ENCODE measurements at regions not wholly inside any gene's neighbourhood (a gene's known extent, or its start where the extent isn't known, plus 50 kb on each side); places are given as distances from the start of the nearest gene placed in this dataset.

DNA sequence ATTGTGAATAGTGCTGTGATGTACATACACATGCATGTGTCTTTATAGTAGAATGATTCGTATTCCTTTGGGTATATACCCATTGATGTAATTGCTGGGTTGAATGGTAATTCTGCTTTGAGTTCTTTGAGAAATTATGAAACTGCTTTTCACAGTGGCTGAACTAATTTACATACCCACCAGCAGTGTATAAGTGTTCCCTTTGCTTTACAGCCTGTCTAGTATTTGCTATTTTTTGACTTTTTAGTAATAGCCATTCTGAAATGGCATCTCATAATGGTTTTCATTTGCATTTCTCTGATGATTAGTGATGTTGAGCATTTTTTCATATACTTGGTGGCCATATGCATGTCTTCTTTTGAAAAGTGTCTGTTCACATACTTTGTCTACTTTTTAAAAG, 54.5 kb upstream of the FAM78B start:
- intact Hi-C loops (cut with DNase I), result no loop called here
- no peaks in the 10 kb centered on the region for H3K4me1 ChIP-seq (ENCODE audit: control insufficient read depth in 2 of 3, insufficient read depth in 2 of 3, low read depth in 1 of 3, low read length in 3 of 3)

GRCh38 chr1:166233750-166234366, 67.1 kb upstream of the FAM78B start:
- Histone ChIP-seq H3K9ac (ENCODE audit: low read length in 3 of 3) (no peak overlapping the region), H3K27me3 (ENCODE audit: control insufficient read depth, insufficient read depth, low read length) (no peaks in the 10 kb centered on the region), H3K4me1 (ENCODE audit: control insufficient read depth in 2 of 3, insufficient read depth in 2 of 3, low read depth in 1 of 3, low read length in 3 of 3) (no peaks in the 10 kb centered on the region), H3K9me3 (ENCODE audit: control insufficient read depth in 2 of 3, insufficient read depth in 1 of 3, low read length in 3 of 3) (peaks cover 0 to 2% (median 0%) of the 10 kb centered on the region in 3 donors), H3K27ac (ENCODE audit: low read depth in 2 of 2, low read length in 2 of 2) (no peak overlapping the region), H3K4me3 (ENCODE audit: low read length in 3 of 3) (no peak overlapping the region), H3K36me3 (ENCODE audit: control insufficient read depth in 2 of 3, insufficient read depth in 3 of 3, low read length in 3 of 3) (no peaks in the 10 kb centered on the region)
- FAIRE-seq (no peak), DNase-seq (no peak)
- intact Hi-C loops (cut with DNase I), result no loop called here
- TF ChIP-seq, protein P1, sequence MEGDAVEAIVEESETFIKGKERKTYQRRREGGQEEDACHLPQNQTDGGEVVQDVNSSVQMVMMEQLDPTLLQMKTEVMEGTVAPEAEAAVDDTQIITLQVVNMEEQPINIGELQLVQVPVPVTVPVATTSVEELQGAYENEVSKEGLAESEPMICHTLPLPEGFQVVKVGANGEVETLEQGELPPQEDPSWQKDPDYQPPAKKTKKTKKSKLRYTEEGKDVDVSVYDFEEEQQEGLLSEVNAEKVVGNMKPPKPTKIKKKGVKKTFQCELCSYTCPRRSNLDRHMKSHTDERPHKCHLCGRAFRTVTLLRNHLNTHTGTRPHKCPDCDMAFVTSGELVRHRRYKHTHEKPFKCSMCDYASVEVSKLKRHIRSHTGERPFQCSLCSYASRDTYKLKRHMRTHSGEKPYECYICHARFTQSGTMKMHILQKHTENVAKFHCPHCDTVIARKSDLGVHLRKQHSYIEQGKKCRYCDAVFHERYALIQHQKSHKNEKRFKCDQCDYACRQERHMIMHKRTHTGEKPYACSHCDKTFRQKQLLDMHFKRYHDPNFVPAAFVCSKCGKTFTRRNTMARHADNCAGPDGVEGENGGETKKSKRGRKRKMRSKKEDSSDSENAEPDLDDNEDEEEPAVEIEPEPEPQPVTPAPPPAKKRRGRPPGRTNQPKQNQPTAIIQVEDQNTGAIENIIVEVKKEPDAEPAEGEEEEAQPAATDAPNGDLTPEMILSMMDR (IDR thresholded peaks at IDR 0.05; ENCODE audit: borderline replicate concordance, extremely low read depth, insufficient read depth), result no peak

More for the DNA sequence above, 54.5 kb upstream of the FAM78B start:
- FAIRE-seq, result no peak
- H3K4me3 ChIP-seq (ENCODE audit: low read length in 3 of 3), result no peak overlapping the region
- TF ChIP-seq, protein P1 (IDR thresholded peaks at IDR 0.05; ENCODE audit: borderline replicate concordance, extremely low read depth, insufficient read depth), result no peak
- no peak overlapping the region for H3K9ac ChIP-seq (ENCODE audit: low read length in 3 of 3)
- H3K27ac ChIP-seq (ENCODE audit: low read depth in 2 of 2, low read length in 2 of 2), result no peak overlapping the region
- H3K27me3 ChIP-seq (ENCODE audit: control insufficient read depth, insufficient read depth, low read length), result no peaks in the 10 kb centered on the region
- DNase-seq, result no peak
- H3K36me3 ChIP-seq (ENCODE audit: control insufficient read depth in 2 of 3, insufficient read depth in 3 of 3, low read length in 3 of 3), result no peaks in the 10 kb centered on the region
- H3K9me3 ChIP-seq (ENCODE audit: control insufficient read depth in 2 of 3, insufficient read depth in 1 of 3, low read length in 3 of 3), result peaks cover 0 to 10% (median 2%) of the 10 kb centered on the region in 3 donors

DNA sequence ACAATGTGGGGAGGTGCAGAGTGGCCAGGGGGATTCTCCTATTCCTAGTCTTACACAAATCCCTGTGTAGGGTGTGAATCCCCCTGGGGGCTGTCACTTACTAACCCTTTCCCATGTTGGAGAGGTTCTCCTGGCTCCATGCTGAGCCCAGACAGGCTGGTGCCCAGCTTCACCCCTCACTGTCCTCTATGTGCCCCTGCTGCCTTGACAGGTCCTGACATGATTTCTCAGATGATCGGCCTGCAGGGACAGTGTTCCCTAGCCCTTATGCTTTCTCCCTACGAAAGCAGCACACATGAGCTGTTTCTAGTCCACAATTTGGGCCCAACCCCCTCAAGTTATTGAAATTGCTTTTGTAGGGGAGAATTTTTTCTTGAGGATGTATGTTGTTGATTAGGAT, 68.9 kb upstream of the FAM78B start:
- H3K27ac ChIP-seq (ENCODE audit: low read depth in 2 of 2, low read length in 2 of 2), result no peak overlapping the region
- no peaks in the 10 kb centered on the region for H3K36me3 ChIP-seq (ENCODE audit: control insufficient read depth in 2 of 3, insufficient read depth in 3 of 3, low read length in 3 of 3)
- intact Hi-C loops (cut with DNase I), result no loop called here
- no peaks in the 10 kb centered on the region for H3K4me1 ChIP-seq (ENCODE audit: control insufficient read depth in 2 of 3, insufficient read depth in 2 of 3, low read depth in 1 of 3, low read length in 3 of 3)
- FAIRE-seq, result no peak
- H3K27me3 ChIP-seq (ENCODE audit: control insufficient read depth, insufficient read depth, low read length), result no peaks in the 10 kb centered on the region
- no peak for DNase-seq
- H3K4me3 ChIP-seq (ENCODE audit: low read length in 3 of 3), result no peak overlapping the region
- peaks cover 0 to 4% (median 0%) of the 10 kb centered on the region in 3 donors for H3K9me3 ChIP-seq (ENCODE audit: control insufficient read depth in 2 of 3, insufficient read depth in 1 of 3, low read length in 3 of 3)
- TF ChIP-seq, protein P1 (IDR thresholded peaks at IDR 0.05; ENCODE audit: borderline replicate concordance, extremely low read depth, insufficient read depth), result no peak
- no peak overlapping the region for H3K9ac ChIP-seq (ENCODE audit: low read length in 3 of 3)

DNA sequence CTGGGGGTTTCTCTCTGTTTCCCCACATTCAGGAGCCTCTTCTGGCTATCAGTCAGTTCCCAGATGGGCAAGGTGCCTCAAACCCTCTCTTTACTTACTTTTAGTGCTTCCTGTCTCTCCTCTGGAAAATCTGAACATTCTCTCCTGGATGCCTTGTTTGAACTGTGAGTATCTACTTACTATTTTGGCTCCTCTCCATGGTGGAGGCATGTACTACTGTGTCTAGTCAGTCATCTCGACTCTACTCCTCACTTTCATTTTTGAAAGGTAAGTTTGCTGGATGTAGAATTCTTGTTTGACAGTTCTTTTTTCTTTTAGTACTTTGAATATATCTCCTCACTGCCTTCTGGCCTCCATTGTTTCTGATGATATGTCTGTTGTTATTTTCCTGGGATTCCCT, 70.9 kb upstream of the FAM78B start:
- Histone ChIP-seq H3K4me3 (ENCODE audit: low read length in 3 of 3) (no peak overlapping the region), H3K36me3 (ENCODE audit: control insufficient read depth in 2 of 3, insufficient read depth in 3 of 3, low read length in 3 of 3) (no peaks in the 10 kb centered on the region), H3K9me3 (ENCODE audit: control insufficient read depth in 2 of 3, insufficient read depth in 1 of 3, low read length in 3 of 3) (peaks cover 0 to 4% (median 0%) of the 10 kb centered on the region in 3 donors), H3K27ac (ENCODE audit: low read depth in 2 of 2, low read length in 2 of 2) (no peak overlapping the region), H3K9ac (ENCODE audit: low read length in 3 of 3) (no peak overlapping the region), H3K4me1 (ENCODE audit: control insufficient read depth in 2 of 3, insufficient read depth in 2 of 3, low read depth in 1 of 3, low read length in 3 of 3) (no peaks in the 10 kb centered on the region), H3K27me3 (ENCODE audit: control insufficient read depth, insufficient read depth, low read length) (no peaks in the 10 kb centered on the region)
- FAIRE-seq (no peak), DNase-seq (no peak)
- TF ChIP-seq, protein P1 (IDR thresholded peaks at IDR 0.05; ENCODE audit: borderline replicate concordance, extremely low read depth, insufficient read depth), result no peak
- intact Hi-C loops (cut with DNase I), result no loop called here
